ENCODE measurements at regions not wholly inside any gene's neighbourhood (a gene's known extent, or its start where the extent isn't known, plus 50 kb on each side); places are given as distances from the start of the nearest gene placed in this dataset.

- Histone ChIP-seq H2AFZ (ENCODE audit: low read depth, low read length) (0 out of 2 replicates have a peak overlapping the region, but pooled peaks have one; percentile 1), H3K79me2 (ENCODE audit: control insufficient read depth, insufficient read depth, low read length) (no peaks in the 10 kb centered on the region), H3K4me2 (ENCODE audit: insufficient read depth, low read length) (no peak overlapping the region), H3K27me3 (ENCODE audit: control insufficient read depth in 2 of 2, insufficient read depth in 2 of 2, low read length in 2 of 2) (no peaks in the 10 kb centered on the region), H3K9me1 (ENCODE audit: control insufficient read depth, insufficient read depth, low read length) (no peaks in the 10 kb centered on the region), H3K36me3 (ENCODE audit: control insufficient read depth, insufficient read depth, low read length) (no peaks in the 10 kb centered on the region), H3K9me3 (replicated peaks; ENCODE audit: control insufficient read depth, insufficient read depth, low read depth, low read length) (no peaks in the 10 kb centered on the region), H3K27ac (ENCODE audit: extremely low read depth, low read depth, low read length) (no peak overlapping the region), H4K20me1 (replicated peaks; ENCODE audit: control insufficient read depth, insufficient read depth, low read length) (no peaks in the 10 kb centered on the region), H3K4me1 (replicated peaks in 1 of 2; ENCODE audit: control insufficient read depth in 2 of 2, insufficient read depth in 2 of 2, low read length in 2 of 2) (peaks cover 26 to 33% of the 10 kb centered on the region in 2 experiments), H3K4me3 (no peak overlapping the region), H3K9ac (ENCODE audit: insufficient read depth in 1 of 2, low read depth in 2 of 2, low read length in 2 of 2) (no peak overlapping the region)
- FAIRE-seq, result no peak
- CTCF ChIA-PET (ENCODE audit: low intra/inter-chr PET ratio), result interaction anchor here (0.5 kb wide), 1 partner anchor 1375 kb away, joined by 4 read pairs; no protein-coding TSS in a partner anchor
- no peak for ATAC-seq
- BruUV-seq (replicated peaks), result no TSS peak
- in situ Hi-C loops (cut with MboI) (no loop called here), intact Hi-C loops (cut with micrococcal nuclease) (loop anchor here (5.0 to 10.0 kb wide), 2 partner anchors 76 to 198 kb away; no protein-coding TSS in a partner anchor)
- 70% methylated on average over 8 of the region's 8 CpGs for WGBS (ENCODE audit: insufficient coverage, low coverage, missing lambda C conversion rate)
- no peak for DNase-seq (ENCODE audit: extremely low read depth in 1 of 4, low spot score in 3 of 4)
- POLR2A ChIA-PET, result interaction anchor here (1.1 kb wide), 1 partner anchor 14 kb away, joined by 3 read pairs; no protein-coding TSS in a partner anchor
- no peak for TF ChIP-seq CTBP1 (IDR thresholded peaks at IDR 0.05; ENCODE audit: borderline replicate concordance)
- TF ChIP-seq, protein P1, sequence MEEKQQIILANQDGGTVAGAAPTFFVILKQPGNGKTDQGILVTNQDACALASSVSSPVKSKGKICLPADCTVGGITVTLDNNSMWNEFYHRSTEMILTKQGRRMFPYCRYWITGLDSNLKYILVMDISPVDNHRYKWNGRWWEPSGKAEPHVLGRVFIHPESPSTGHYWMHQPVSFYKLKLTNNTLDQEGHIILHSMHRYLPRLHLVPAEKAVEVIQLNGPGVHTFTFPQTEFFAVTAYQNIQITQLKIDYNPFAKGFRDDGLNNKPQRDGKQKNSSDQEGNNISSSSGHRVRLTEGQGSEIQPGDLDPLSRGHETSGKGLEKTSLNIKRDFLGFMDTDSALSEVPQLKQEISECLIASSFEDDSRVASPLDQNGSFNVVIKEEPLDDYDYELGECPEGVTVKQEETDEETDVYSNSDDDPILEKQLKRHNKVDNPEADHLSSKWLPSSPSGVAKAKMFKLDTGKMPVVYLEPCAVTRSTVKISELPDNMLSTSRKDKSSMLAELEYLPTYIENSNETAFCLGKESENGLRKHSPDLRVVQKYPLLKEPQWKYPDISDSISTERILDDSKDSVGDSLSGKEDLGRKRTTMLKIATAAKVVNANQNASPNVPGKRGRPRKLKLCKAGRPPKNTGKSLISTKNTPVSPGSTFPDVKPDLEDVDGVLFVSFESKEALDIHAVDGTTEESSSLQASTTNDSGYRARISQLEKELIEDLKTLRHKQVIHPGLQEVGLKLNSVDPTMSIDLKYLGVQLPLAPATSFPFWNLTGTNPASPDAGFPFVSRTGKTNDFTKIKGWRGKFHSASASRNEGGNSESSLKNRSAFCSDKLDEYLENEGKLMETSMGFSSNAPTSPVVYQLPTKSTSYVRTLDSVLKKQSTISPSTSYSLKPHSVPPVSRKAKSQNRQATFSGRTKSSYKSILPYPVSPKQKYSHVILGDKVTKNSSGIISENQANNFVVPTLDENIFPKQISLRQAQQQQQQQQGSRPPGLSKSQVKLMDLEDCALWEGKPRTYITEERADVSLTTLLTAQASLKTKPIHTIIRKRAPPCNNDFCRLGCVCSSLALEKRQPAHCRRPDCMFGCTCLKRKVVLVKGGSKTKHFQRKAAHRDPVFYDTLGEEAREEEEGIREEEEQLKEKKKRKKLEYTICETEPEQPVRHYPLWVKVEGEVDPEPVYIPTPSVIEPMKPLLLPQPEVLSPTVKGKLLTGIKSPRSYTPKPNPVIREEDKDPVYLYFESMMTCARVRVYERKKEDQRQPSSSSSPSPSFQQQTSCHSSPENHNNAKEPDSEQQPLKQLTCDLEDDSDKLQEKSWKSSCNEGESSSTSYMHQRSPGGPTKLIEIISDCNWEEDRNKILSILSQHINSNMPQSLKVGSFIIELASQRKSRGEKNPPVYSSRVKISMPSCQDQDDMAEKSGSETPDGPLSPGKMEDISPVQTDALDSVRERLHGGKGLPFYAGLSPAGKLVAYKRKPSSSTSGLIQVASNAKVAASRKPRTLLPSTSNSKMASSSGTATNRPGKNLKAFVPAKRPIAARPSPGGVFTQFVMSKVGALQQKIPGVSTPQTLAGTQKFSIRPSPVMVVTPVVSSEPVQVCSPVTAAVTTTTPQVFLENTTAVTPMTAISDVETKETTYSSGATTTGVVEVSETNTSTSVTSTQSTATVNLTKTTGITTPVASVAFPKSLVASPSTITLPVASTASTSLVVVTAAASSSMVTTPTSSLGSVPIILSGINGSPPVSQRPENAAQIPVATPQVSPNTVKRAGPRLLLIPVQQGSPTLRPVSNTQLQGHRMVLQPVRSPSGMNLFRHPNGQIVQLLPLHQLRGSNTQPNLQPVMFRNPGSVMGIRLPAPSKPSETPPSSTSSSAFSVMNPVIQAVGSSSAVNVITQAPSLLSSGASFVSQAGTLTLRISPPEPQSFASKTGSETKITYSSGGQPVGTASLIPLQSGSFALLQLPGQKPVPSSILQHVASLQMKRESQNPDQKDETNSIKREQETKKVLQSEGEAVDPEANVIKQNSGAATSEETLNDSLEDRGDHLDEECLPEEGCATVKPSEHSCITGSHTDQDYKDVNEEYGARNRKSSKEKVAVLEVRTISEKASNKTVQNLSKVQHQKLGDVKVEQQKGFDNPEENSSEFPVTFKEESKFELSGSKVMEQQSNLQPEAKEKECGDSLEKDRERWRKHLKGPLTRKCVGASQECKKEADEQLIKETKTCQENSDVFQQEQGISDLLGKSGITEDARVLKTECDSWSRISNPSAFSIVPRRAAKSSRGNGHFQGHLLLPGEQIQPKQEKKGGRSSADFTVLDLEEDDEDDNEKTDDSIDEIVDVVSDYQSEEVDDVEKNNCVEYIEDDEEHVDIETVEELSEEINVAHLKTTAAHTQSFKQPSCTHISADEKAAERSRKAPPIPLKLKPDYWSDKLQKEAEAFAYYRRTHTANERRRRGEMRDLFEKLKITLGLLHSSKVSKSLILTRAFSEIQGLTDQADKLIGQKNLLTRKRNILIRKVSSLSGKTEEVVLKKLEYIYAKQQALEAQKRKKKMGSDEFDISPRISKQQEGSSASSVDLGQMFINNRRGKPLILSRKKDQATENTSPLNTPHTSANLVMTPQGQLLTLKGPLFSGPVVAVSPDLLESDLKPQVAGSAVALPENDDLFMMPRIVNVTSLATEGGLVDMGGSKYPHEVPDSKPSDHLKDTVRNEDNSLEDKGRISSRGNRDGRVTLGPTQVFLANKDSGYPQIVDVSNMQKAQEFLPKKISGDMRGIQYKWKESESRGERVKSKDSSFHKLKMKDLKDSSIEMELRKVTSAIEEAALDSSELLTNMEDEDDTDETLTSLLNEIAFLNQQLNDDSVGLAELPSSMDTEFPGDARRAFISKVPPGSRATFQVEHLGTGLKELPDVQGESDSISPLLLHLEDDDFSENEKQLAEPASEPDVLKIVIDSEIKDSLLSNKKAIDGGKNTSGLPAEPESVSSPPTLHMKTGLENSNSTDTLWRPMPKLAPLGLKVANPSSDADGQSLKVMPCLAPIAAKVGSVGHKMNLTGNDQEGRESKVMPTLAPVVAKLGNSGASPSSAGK (IDR thresholded peaks at IDR 0.05), result no peak
- TF ChIP-seq ZFPM2 (CRISPR knock-in tag; IDR thresholded peaks at IDR 0.05), result no peak
- no peak for TF ChIP-seq ETV5 (CRISPR knock-in tag; IDR thresholded peaks at IDR 0.05; ENCODE audit: low read depth)
- TF ChIP-seq, protein P2, sequence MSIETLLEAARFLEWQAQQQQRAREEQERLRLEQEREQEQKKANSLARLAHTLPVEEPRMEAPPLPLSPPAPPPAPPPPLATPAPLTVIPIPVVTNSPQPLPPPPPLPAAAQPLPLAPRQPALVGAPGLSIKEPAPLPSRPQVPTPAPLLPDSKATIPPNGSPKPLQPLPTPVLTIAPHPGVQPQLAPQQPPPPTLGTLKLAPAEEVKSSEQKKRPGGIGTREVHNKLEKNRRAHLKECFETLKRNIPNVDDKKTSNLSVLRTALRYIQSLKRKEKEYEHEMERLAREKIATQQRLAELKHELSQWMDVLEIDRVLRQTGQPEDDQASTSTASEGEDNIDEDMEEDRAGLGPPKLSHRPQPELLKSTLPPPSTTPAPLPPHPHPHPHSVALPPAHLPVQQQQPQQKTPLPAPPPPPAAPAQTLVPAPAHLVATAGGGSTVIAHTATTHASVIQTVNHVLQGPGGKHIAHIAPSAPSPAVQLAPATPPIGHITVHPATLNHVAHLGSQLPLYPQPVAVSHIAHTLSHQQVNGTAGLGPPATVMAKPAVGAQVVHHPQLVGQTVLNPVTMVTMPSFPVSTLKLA (conservative IDR thresholded peaks at IDR 0.05), result no peak
Observed at GRCh38 chr6:6753301-6753700, 164.8 kb downstream of the LY86 start.

All from K562 (cell line).